ENCODE measurements at regions not wholly inside any gene's neighbourhood (a gene's known extent, or its start where the extent isn't known, plus 50 kb on each side); places are given as distances from the start of the nearest gene placed in this dataset.

GRCh38 chr9:134538856-134539566 is 102.6 kb upstream of the COL5A1 start:
- no peaks in the 10 kb centered on the region for H3K36me3 ChIP-seq (ENCODE audit: control insufficient read depth, insufficient read depth, low read length)
- intact Hi-C loops (cut with micrococcal nuclease) (no loop called here), in situ Hi-C loops (cut with MboI) (no loop called here)

GRCh38 chr9:134539586-134540194 is 101.9 kb upstream of the COL5A1 start:
- no peak overlapping the region for H3K4me3 ChIP-seq
- H3K27ac ChIP-seq (ENCODE audit: extremely low read depth, low read depth, low read length): no peak overlapping the region
- TF ChIP-seq HNRNPL (IDR thresholded peaks at IDR 0.05; ENCODE audit: low read depth, low read length) (no peak), RFX5 (IDR thresholded peaks at IDR 0.05; ENCODE audit: low read depth, low read length) (no peak), MYC (IDR thresholded peaks at IDR 0.05; ENCODE audit: low read depth, low read length) (no peak), MYC (CRISPR knock-in tag; IDR thresholded peaks at IDR 0.05; ENCODE audit: borderline replicate concordance, low read depth) (no peak), MYBL2 (IDR thresholded peaks at IDR 0.05; ENCODE audit: low read depth) (no peak), MYBL2 (CRISPR knock-in tag; IDR thresholded peaks at IDR 0.05; ENCODE audit: borderline replicate concordance) (no peak), SOX6 (IDR thresholded peaks at IDR 0.05) (no peak)
- no TSS peak for BruUV-seq (replicated peaks)
- in situ Hi-C loops (cut with MboI): no loop called here
- H3K9me1 ChIP-seq (ENCODE audit: control insufficient read depth, insufficient read depth, low read length): no peaks in the 10 kb centered on the region
- no peak for FAIRE-seq
- no peak for DNase-seq (ENCODE audit: extremely low read depth in 1 of 4, low spot score in 3 of 4)
- no peak overlapping the region for H3K9ac ChIP-seq (ENCODE audit: insufficient read depth in 1 of 2, low read depth in 2 of 2, low read length in 2 of 2)
- intact Hi-C loops (cut with micrococcal nuclease): no loop called here
- H3K36me3 ChIP-seq (ENCODE audit: control insufficient read depth, insufficient read depth, low read length): no peaks in the 10 kb centered on the region
- 0% methylated on average over 11 of the region's 11 CpGs for WGBS (ENCODE audit: insufficient coverage, low coverage, missing lambda C conversion rate)
- ChIA-PET CTCF (ENCODE audit: low intra/inter-chr PET ratio) (no interaction called here), POLR2A (no interaction called here)
- H3K4me1 ChIP-seq (replicated peaks in 1 of 2; ENCODE audit: control insufficient read depth in 2 of 2, insufficient read depth in 2 of 2, low read length in 2 of 2): no peaks in the 10 kb centered on the region
- H3K27me3 ChIP-seq (ENCODE audit: control insufficient read depth in 2 of 2, insufficient read depth in 2 of 2, low read length in 2 of 2): peaks cover 52 to 88% of the 10 kb centered on the region in 2 experiments
- ATAC-seq: no peak
- no peaks in the 10 kb centered on the region for H3K79me2 ChIP-seq (ENCODE audit: control insufficient read depth, insufficient read depth, low read length)
- H2AFZ ChIP-seq (ENCODE audit: low read depth, low read length): no peak overlapping the region
- no peaks in the 10 kb centered on the region for H3K9me3 ChIP-seq (replicated peaks; ENCODE audit: control insufficient read depth, insufficient read depth, low read depth, low read length)
- H3K4me2 ChIP-seq (ENCODE audit: insufficient read depth, low read length): no peak overlapping the region
- peaks cover 3% of the 10 kb centered on the region; the same call in 1 of the 2 replicates for H4K20me1 ChIP-seq (replicated peaks; ENCODE audit: control insufficient read depth, insufficient read depth, low read length)

More at GRCh38 chr9:134538856-134539566, 102.6 kb upstream of the COL5A1 start:
- DNase-seq (ENCODE audit: extremely low read depth in 1 of 4, low spot score in 3 of 4): no peak
- Histone ChIP-seq H3K79me2 (ENCODE audit: control insufficient read depth, insufficient read depth, low read length) (no peaks in the 10 kb centered on the region), H3K9ac (ENCODE audit: insufficient read depth in 1 of 2, low read depth in 2 of 2, low read length in 2 of 2) (no peak overlapping the region), H4K20me1 (replicated peaks; ENCODE audit: control insufficient read depth, insufficient read depth, low read length) (peaks cover 3% of the 10 kb centered on the region; the same call in 1 of the 2 replicates), H3K9me1 (ENCODE audit: control insufficient read depth, insufficient read depth, low read length) (no peaks in the 10 kb centered on the region), H3K27ac (ENCODE audit: extremely low read depth, low read depth, low read length) (no peak overlapping the region), H3K4me3 (no peak overlapping the region), H3K4me1 (replicated peaks in 1 of 2; ENCODE audit: control insufficient read depth in 2 of 2, insufficient read depth in 2 of 2, low read length in 2 of 2) (no peaks in the 10 kb centered on the region), H2AFZ (ENCODE audit: low read depth, low read length) (no peak overlapping the region), H3K4me2 (ENCODE audit: insufficient read depth, low read length) (no peak overlapping the region), H3K27me3 (ENCODE audit: control insufficient read depth in 2 of 2, insufficient read depth in 2 of 2, low read length in 2 of 2) (peaks cover 54 to 89% of the 10 kb centered on the region in 2 experiments), H3K9me3 (replicated peaks; ENCODE audit: control insufficient read depth, insufficient read depth, low read depth, low read length) (no peaks in the 10 kb centered on the region)
- ChIA-PET POLR2A (no interaction called here), CTCF (ENCODE audit: low intra/inter-chr PET ratio) (no interaction called here)
- ATAC-seq: no peak
- TF ChIP-seq KAT7 (CRISPR knock-in tag; IDR thresholded peaks at IDR 0.05; ENCODE audit: borderline replicate concordance) (no peak), RBM25 (IDR thresholded peaks at IDR 0.05; ENCODE audit: low read depth, low read length, severe bottlenecking) (peak; percentile 17), ZNF57 (CRISPR knock-in tag; IDR thresholded peaks at IDR 0.05) (no peak), NRF1 (conservative IDR thresholded peaks at IDR 0.05 in 1 of 2, IDR thresholded peaks at IDR 0.05 in 1 of 2) (peak; percentile 37 to 41; a peak in 1 of 4 replicates), ZFP36 (IDR thresholded peaks at IDR 0.05; ENCODE audit: low read depth, low read length, partially characterized antibody) (peak; percentile 12), MTA3 (IDR thresholded peaks at IDR 0.05; ENCODE audit: borderline replicate concordance) (no peak), ZNF224 (CRISPR knock-in tag; IDR thresholded peaks at IDR 0.05) (no peak)
- FAIRE-seq: no peak
- WGBS (ENCODE audit: insufficient coverage, low coverage, missing lambda C conversion rate): under 1% methylated on average over 21 of the region's 21 CpGs
- no TSS peak for BruUV-seq (replicated peaks)
